C1 segment of cervical spinal cord (tissue), 14 donors: ENCODE measurements at regions not wholly inside any gene's neighbourhood (a gene's known extent, or its start where the extent isn't known, plus 50 kb on each side); places are given as distances from the start of the nearest gene placed in this dataset.
"Not testable (repeated sequence)": the region's sequence is repeated elsewhere in the genome, so short reads cannot be mapped to it uniquely, and the experiment has no call there.

ENCODE experiments used
- DNase-seq, 14 donors: peaks; one replicate each; lab custom pipeline; 2025; lab: John Stamatoyannopoulos, UW

GRCh38 chr4:160318567-160319220, 1215.8 kb downstream of the RAPGEF2 start:
- DNase-seq, result no peak

- no peak for DNase-seq
Measured at GRCh38 chr4:160319221-160319867, 1216.5 kb downstream of the RAPGEF2 start.

- no peak for DNase-seq
Measured at GRCh38 chr4:160319868-160320260, 1217.0 kb downstream of the RAPGEF2 start.

- DNase-seq, result no peak
Measured at GRCh38 chr4:160326110-160326509, 1223.2 kb downstream of the RAPGEF2 start.

GRCh38 chr4:160347197-160347596, 1244.3 kb downstream of the RAPGEF2 start:
- DNase-seq, result no peak

GRCh38 chr4:160350944-160351343, 1248.1 kb downstream of the RAPGEF2 start:
- DNase-seq, result no peak

- no peak for DNase-seq
Measured at GRCh38 chr4:160352637-160353036, 1249.8 kb downstream of the RAPGEF2 start.

DNA sequence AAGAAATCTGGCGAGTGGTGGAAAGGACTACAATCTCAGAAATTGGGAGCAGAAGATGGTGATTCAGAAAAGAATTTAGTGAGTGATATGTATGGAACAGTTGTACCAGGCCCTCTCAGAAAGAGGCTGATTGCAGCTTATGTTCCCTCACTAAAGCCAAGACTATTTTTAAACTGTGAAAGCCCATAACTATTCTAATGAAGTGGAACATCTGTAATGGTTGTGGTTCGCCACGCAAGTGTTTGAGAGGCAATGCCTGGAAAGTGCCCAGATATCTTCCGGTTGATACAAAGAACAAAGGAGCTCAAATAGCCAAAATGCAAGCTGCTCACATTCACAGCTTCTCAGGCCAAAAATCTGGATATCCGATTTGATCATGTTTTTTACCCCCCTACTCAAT, 1250.7 kb downstream of the RAPGEF2 start:
- DNase-seq, result no peak

GRCh38 chr4:160362478-160362877, 1259.6 kb downstream of the RAPGEF2 start:
- DNase-seq, result no peak

GRCh38 chr4:160364217-160364616, 1261.3 kb downstream of the RAPGEF2 start:
- no peak for DNase-seq

- not testable (repeated sequence) for DNase-seq
Measured at GRCh38 chr4:160364665-160365064, 1261.8 kb downstream of the RAPGEF2 start.

DNA sequence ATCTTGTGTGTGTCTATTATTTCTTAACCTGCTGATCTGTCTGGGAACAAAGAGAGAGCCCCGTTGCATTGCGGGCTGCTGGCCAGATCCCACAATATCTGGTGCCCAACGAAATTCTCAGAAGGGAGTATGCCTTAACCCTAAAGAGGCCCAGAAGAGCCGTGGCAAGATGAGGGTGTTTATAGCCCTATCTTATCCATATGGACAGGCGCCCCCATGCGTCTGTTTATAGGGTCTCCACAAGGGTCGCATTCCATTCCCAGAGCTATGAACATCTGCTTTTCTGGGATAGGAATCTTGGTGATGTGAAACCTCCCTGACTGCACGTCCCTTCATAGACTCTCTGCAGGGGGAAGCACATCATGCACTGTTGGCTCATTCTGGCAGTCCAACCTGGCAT, 1262.5 kb downstream of the RAPGEF2 start:
- DNase-seq, result not testable (repeated sequence)

DNA sequence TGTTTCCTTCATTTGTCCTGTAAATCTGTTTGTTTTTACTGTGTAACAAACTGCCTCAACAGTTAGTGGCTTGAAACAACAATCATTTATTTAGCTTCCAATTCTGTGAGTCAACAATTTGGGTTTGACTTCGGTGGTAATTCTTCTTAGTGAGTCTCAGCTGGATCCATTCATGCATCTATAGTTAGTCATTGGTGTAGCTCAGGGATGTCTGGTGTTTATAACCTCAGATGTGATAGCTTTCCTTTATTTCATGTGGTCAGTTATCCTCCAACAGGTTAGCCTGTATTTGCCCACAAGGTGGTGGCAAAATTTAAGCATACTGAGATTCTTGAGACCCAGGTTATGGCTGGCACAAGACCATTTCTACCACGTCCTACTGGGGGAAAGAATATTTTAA, 1267.2 kb downstream of the RAPGEF2 start:
- no peak for DNase-seq

GRCh38 chr4:160371446-160371845, 1268.6 kb downstream of the RAPGEF2 start:
- DNase-seq, result no peak

DNA sequence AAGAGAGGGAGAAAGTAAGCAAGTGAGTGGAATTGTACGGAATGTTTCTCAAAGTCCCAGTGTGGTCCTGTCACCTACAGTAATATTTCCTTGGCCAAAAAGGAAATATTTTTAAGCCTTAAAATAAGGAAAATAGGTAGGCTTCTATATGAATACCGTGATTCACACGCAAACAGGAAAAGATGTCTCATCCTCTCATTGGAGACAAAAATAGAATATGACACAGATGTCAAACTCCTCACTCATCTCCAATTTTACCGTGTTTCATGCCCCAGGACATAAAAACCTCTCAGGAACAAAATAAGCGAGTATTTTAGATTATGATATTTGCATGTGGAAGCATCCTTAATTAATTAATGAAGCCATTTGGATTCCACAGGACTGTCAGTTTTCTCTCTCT, 1269.5 kb downstream of the RAPGEF2 start:
- DNase-seq, result no peak

DNA sequence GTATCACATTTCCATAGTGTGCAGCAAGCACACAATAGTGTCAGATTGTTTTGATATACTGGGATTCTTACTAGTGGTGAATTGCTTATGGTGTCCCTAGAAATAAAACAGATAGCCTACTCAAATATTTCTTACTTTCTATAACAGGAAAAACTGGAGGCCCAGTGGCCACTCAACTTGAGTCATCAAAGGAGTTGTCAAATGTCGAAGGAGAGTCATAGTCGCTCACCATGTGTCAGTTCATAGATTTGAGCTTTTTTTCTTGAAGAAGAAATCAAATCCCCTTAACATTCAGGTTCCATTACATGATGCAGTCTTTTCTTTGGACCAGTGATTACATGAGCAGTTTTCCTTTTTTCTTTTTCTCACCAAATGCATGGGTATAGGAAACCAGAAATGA, 1271.0 kb downstream of the RAPGEF2 start:
- DNase-seq, result no peak

DNA sequence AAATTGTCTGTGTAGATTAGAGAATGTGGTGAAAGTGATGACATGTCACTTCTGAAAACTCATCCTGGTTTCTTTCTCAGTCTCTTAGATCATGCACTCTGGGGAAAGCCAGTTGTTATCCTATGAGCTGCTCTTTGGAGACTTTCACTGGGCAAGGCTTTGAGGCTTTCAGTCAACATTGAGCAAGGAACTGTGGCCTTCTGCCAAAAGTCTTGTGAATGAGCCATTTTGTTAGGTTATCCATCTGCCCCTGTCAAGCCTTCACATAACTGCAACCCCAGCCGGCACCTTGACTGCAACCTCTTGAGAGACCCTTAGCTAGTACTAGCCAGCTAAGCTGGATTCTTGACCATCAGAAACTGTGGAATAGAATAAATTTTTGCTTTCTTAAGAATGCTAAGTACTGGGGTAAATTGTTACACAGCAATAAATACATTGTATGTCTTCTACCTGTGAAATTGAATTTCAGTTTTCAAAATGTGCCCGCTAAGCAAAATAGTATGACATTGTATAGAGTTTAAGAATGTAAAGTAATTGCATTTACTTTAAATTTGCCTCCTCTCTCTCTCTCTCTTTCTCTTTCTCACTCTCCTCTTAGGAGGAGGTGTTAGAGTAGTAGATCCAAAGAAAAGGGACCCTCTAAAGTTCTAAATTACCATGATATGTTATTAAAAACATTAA, 1273.0 kb downstream of the RAPGEF2 start:
- no peak for DNase-seq

DNA sequence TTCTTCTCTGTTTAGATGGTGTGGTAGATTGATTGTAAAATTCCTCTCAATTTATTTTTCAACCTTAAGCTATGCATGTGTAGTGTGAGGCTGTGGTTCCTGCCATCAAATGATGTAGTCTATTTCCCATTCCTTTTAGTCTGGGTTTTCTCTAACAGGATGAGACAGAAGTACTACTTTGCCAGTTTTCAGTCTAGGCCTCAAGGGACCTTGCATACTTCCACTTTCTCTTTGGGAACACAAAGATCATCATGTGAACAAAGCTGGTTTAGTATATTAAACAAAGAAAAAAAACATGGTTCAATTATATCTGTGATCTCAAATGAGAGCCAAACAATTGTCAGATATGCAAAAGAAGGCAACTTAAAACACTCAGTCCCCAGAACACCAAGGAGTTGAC, 1284.0 kb downstream of the RAPGEF2 start:
- DNase-seq, result no peak

- DNase-seq, result no peak
Measured at GRCh38 chr4:160399826-160400225, 1296.9 kb downstream of the RAPGEF2 start.

- DNase-seq, result peak in 5 of 14 donors; percentile 0 to 98 (median 35)
Measured at GRCh38 chr4:160403081-160403480, 1300.2 kb downstream of the RAPGEF2 start.

GRCh38 chr4:160406263-160406825, 1303.5 kb downstream of the RAPGEF2 start:
- DNase-seq, result peak in 3 of 14 donors; percentile 3 to 97 (median 28)

DNA sequence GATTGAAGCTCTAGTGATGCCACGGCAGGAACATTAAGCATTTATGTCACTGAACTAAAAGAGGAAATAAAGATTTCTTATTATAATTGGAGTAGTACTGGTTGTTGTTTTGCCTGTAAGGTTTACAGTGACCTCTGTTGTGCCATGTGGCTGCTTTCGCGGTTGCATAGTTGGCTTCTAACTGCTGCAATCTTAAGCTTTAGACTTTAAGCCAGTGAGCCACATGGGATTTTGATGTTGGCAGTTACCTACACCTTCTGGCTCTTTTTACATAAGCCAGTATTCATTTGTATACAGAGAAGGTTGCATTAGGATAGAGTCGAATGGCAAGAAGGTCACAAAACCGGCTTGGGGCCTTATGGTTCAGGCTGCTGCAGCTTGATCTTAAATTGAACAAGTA, 1311.6 kb downstream of the RAPGEF2 start:
- DNase-seq, result peak in 1 of 14 donors; percentile 85
